Right atrium auricular region (tissue), 2 donors: ENCODE measurements at regions not wholly inside any gene's neighbourhood (a gene's known extent, or its start where the extent isn't known, plus 50 kb on each side); places are given as distances from the start of the nearest gene placed in this dataset.

ENCODE experiments used
- DNase-seq: peaks from one replicate; pipeline ENCODE4 v3.0.0-alpha.2; 2019; ENCODE audit warnings: low spot score
- H3K27ac ChIP-seq, 2 donors: fragments of 200-600 bp; sonication (generic); 1 replicate in 1 of 2; 2 replicates in 1 of 2; pipeline ENCODE4 v1.5.1; 2016 to 2019
- H3K27me3 ChIP-seq, 2 donors: fragments of 200-600 bp; sonication (generic); one replicate each; pipeline versions ENCODE4 v1.5.1 to v1.6.0; 2017 to 2019
- H3K36me3 ChIP-seq: fragments of 200-600 bp; sonication (generic); one replicate; pipeline ENCODE4 v1.5.1; 2016
- H3K4me1 ChIP-seq, 2 donors: fragments of 200-600 bp; sonication (generic); one replicate each; pipeline versions ENCODE4 v1.5.1 to v1.6.0; 2017 to 2019
- H3K4me3 ChIP-seq, 2 donors: fragments of 200-600 bp; sonication (generic); 1 replicate in 1 of 2; 2 replicates in 1 of 2; pipeline ENCODE4 v1.5.1; 2017 to 2019; ENCODE audit warnings: mild to moderate bottlenecking in 1 of 2, moderate library complexity in 1 of 2
- H3K9me3 ChIP-seq, 2 donors: fragments of 200-600 bp; sonication (generic); one replicate each; pipeline ENCODE4 v1.5.1; 2019
- CTCF ChIP-seq, 2 donors: fragments of 200-600 bp; sonication (generic); IDR thresholded peaks; one replicate each; pipeline ENCODE4 v1.5.1; 2019; ENCODE audit warnings: antibody characterized with exemption in 2 of 2

- DNase-seq = no peak
- Histone ChIP-seq H3K36me3 (no peaks in the 10 kb centered on the region), H3K4me3 (no peak overlapping the region), H3K27me3 (no peaks in the 10 kb centered on the region), H3K9me3 (no peaks in the 10 kb centered on the region), H3K4me1 (no peaks in the 10 kb centered on the region), H3K27ac (no peak overlapping the region)
- TF ChIP-seq CTCF (IDR thresholded peaks at IDR 0.05) = no peak
Observed at GRCh38 chr4:65265526-65265925, 404.8 kb downstream of the EPHA5 start.

GRCh38 chr4:65259296-65259695, 411.0 kb downstream of the EPHA5 start:
- Histone ChIP-seq H3K4me3 (no peak overlapping the region), H3K27ac (no peak overlapping the region), H3K27me3 (no peaks in the 10 kb centered on the region), H3K36me3 (no peaks in the 10 kb centered on the region), H3K9me3 (no peaks in the 10 kb centered on the region), H3K4me1 (no peaks in the 10 kb centered on the region)
- no peak for TF ChIP-seq CTCF (IDR thresholded peaks at IDR 0.05)
- DNase-seq = no peak

GRCh38 chr4:65250916-65251315, 419.4 kb downstream of the EPHA5 start:
- DNase-seq = no peak
- H3K4me3 ChIP-seq = no peak overlapping the region
- no peak for TF ChIP-seq CTCF (IDR thresholded peaks at IDR 0.05)
- H3K36me3 ChIP-seq = no peaks in the 10 kb centered on the region
- H3K27me3 ChIP-seq = no peaks in the 10 kb centered on the region
- no peaks in the 10 kb centered on the region for H3K9me3 ChIP-seq
- no peak overlapping the region for H3K27ac ChIP-seq
- no peaks in the 10 kb centered on the region for H3K4me1 ChIP-seq

GRCh38 chr4:65249111-65249510, 421.2 kb downstream of the EPHA5 start:
- DNase-seq = no peak
- TF ChIP-seq CTCF (IDR thresholded peaks at IDR 0.05) = no peak
- Histone ChIP-seq H3K4me1 (no peaks in the 10 kb centered on the region), H3K4me3 (no peak overlapping the region), H3K27me3 (no peaks in the 10 kb centered on the region), H3K9me3 (no peaks in the 10 kb centered on the region), H3K36me3 (no peaks in the 10 kb centered on the region), H3K27ac (no peak overlapping the region)

GRCh38 chr4:65242156-65242846, 428.0 kb downstream of the EPHA5 start:
- Histone ChIP-seq H3K36me3 (no peaks in the 10 kb centered on the region), H3K4me1 (peaks cover 0 to 14% of the 10 kb centered on the region in 2 donors), H3K27ac (no peak overlapping the region), H3K4me3 (no peak overlapping the region), H3K27me3 (no peaks in the 10 kb centered on the region), H3K9me3 (no peaks in the 10 kb centered on the region)
- TF ChIP-seq CTCF (IDR thresholded peaks at IDR 0.05) = no peak
- DNase-seq = no peak
